NB4 (cell line): ENCODE measurements at regions not wholly inside any gene's neighbourhood (a gene's known extent, or its start where the extent isn't known, plus 50 kb on each side); places are given as distances from the start of the nearest gene placed in this dataset.

Experiments used
- DNase-seq: peaks from one replicate; pipeline ENCODE4 v3.0.0; 2010; ENCODE audit warnings: low read depth
- H3K4me3 ChIP-seq: one replicate; pipeline ENCODE4 v1.5.1; 2011; ENCODE audit warnings: mild to moderate bottlenecking, low read depth, low read length, moderate library complexity
- CTCF ChIP-seq: IDR thresholded peaks from one replicate; pipeline ENCODE4 v1.5.1; 2012; ENCODE audit warnings: low read depth, low read length
- MAX ChIP-seq: IDR thresholded peaks from 2 replicates; pipeline ENCODE4 v1.6.1; 2011; ENCODE audit warnings: low read depth, low read length
- MYC ChIP-seq: IDR thresholded peaks from 2 replicates; pipeline ENCODE4 v1.6.1; 2011; ENCODE audit warnings: low read depth, low read length
- POLR2A ChIP-seq: IDR thresholded peaks from 2 replicates; pipeline ENCODE4 v1.6.1; 2011; ENCODE audit warnings: mild to moderate bottlenecking; ENCODE audit not compliant: insufficient read length; ENCODE audit errors: extremely low read depth

GRCh38 chr20:60465993-60466686 is 507.9 kb downstream of the CDH26 start:
- TF ChIP-seq CTCF = no peak
- TF ChIP-seq MAX = no peak
- no peak for TF ChIP-seq MYC
- TF ChIP-seq POLR2A = no peak
- DNase-seq = no peak
- H3K4me3 ChIP-seq = no peak overlapping the region

GRCh38 chr20:60466687-60467022 is 508.4 kb downstream of the CDH26 start:
- DNase-seq = no peak
- no peak overlapping the region for H3K4me3 ChIP-seq
- no peak for TF ChIP-seq POLR2A
- TF ChIP-seq MAX = no peak

GRCh38 chr20:60467078-60467477 is 508.9 kb downstream of the CDH26 start:
- no peak overlapping the region for H3K4me3 ChIP-seq
- no peak for DNase-seq
- TF ChIP-seq CTCF (no peak), MAX (no peak), POLR2A (no peak), MYC (no peak)

- H3K4me3 ChIP-seq = no peak overlapping the region
- DNase-seq = no peak
- TF ChIP-seq MYC = no peak
- TF ChIP-seq POLR2A = no peak
- no peak for TF ChIP-seq MAX
- no peak for TF ChIP-seq CTCF
Measured at GRCh38 chr20:60467771-60468170, 509.5 kb downstream of the CDH26 start.

- no peak overlapping the region for H3K4me3 ChIP-seq
- no peak for DNase-seq
- no peak for TF ChIP-seq POLR2A
- TF ChIP-seq MYC = no peak
- TF ChIP-seq CTCF = no peak
- no peak for TF ChIP-seq MAX
Measured at GRCh38 chr20:60469829-60470228, 511.6 kb downstream of the CDH26 start.

GRCh38 chr20:60470366-60470765 is 512.1 kb downstream of the CDH26 start:
- no peak overlapping the region for H3K4me3 ChIP-seq
- DNase-seq = no peak
- TF ChIP-seq POLR2A (no peak), MYC (no peak), MAX (no peak), CTCF (no peak)
